ENCODE measurements at regions not wholly inside any gene's neighbourhood (a gene's known extent, or its start where the extent isn't known, plus 50 kb on each side); places are given as distances from the start of the nearest gene placed in this dataset.

- no peak for DNase-seq (ENCODE audit: low spot score)
These were observed 125.8 kb downstream of the NTMT2 start for GRCh38 chr1:170271430-170272161.

GRCh38 chr1:170273291-170274130 lies 127.8 kb downstream of the NTMT2 start:
- no peak for DNase-seq (ENCODE audit: low spot score)

DNA sequence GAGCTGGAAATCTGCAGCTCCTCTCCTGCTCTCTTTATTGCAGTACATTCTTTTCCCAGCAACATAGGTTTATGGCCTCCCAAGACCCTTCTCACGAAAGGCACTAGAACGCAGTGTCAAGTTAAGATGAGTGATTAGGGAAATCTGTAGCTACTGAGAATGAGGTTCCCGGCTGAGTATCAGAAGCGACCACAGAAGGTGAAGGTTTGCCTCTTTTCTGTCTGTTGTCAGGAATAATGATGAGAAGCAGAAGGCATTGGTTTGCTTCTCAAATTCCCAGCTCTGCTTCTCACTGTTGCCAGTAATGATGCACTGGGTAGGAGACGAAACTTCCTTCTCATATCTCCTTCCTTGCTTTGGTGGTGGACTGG lies 128.4 kb downstream of the NTMT2 start:
- no peak for DNase-seq (ENCODE audit: low spot score)

GRCh38 chr1:170277985-170278384 lies 132.2 kb downstream of the NTMT2 start:
- no peak for DNase-seq (ENCODE audit: low spot score)

- no peak for DNase-seq (ENCODE audit: low spot score)
These were observed 138.3 kb downstream of the NTMT2 start for GRCh38 chr1:170284016-170284415.

DNA sequence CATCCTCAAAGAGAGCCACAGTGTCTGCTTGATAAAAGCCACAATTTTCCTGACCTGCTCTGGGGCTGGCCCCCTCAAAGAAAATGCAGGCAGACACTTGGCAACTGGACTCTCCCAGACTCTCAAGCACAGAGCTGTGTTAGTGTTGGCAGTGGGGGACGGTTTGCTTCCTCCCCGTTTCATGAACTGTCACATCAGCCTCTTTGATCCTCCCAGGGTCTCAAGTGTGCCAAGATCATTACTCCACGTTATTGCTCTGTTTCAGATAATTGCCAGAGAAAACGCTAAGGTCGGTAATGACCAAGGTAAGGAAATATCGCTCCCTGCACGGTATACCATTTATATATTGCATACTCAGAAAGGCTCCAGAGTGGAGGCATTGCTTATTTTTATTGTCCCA lies 138.8 kb downstream of the NTMT2 start:
- no peak for DNase-seq (ENCODE audit: low spot score)

- no peak for DNase-seq (ENCODE audit: low spot score)
These were observed 139.2 kb downstream of the NTMT2 start for GRCh38 chr1:170284951-170285350.

DNA sequence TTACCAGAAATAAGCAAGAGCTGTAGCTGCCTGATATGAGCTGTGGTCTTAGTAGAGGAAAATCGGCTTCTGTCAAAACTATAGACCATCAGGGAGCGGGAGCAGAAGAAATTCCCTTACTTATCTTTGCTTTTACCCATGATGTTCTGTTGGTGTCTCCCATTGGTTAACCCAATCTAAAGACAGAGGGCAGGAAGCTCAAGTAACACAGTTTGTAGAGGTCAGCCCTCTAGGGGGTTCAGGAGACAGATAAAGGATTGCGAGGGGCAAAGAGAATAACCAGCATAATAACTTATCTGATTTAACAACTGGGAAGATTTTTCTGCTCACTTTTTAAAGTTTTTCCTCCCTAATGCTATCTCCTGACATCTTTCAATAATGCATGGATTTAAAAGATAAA lies 142.4 kb downstream of the NTMT2 start:
- no peak for DNase-seq (ENCODE audit: low spot score)

GRCh38 chr1:170290276-170290675 lies 144.5 kb downstream of the NTMT2 start:
- DNase-seq (ENCODE audit: low spot score): no peak

- DNase-seq (ENCODE audit: low spot score): no peak
These were observed 145.2 kb downstream of the NTMT2 start for GRCh38 chr1:170290991-170291390.

DNA sequence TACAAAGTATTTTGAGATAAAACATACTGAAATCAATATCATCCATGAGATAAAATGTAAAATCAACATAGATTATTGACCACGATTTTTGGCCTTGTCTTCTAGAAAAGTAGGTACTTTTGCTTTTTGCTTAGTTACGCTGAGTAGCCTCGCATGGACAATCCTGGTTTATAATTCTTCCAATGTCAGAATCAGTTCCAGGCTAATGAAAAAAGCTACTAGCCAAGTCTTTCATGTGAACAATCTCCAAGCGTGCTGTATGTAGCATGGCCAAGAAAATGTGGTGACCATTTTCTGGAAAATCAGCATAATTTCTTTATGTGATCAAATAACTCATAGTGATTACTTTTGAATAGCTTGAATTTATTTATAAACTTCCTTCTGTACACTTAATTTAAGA lies 145.8 kb downstream of the NTMT2 start:
- DNase-seq (ENCODE audit: low spot score): no peak

- DNase-seq (ENCODE audit: low spot score): no peak
These were observed 150.5 kb downstream of the NTMT2 start for GRCh38 chr1:170296211-170296610.

- no peak for DNase-seq (ENCODE audit: low spot score)
These were observed 150.9 kb downstream of the NTMT2 start for GRCh38 chr1:170296642-170297041.

DNA sequence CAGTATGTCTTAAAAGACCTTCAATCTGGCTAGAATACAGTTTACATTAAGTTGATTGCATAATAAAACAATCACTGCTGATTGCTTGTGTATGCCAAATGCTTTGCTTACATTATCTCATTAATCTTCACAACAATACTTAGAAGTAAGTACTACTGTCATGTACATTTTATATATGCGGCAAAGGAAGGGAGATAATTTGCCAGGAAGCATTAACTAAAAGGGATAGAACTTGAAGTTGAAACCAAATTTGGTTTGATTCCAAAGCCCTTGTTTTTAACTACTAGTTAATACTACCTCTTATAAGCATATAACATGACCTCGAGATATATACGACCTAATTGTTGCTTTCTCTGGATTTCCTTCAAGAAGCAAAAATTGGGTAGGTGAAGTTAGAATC lies 155.8 kb downstream of the NTMT2 start:
- DNase-seq (ENCODE audit: low spot score): no peak

DNA sequence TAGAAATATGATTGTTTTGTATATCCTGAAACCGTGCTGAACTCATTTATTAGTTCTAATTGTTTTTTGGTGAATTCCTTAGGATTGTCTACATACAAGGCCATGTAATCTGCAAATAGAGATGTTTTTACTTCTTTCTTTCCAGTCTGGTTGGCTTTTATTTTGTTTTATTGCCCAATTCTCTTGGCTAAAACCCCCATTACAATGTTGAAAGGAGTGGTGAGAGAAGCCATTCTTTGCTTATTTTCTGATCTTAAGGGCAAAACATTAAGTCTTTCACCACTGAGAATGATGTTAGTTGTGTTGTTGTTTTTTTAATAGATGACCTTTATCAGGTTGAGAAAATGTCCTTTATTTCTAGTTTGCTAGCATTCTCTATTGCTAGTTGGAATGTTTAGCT lies 157.3 kb downstream of the NTMT2 start:
- DNase-seq (ENCODE audit: low spot score): no peak

DNA sequence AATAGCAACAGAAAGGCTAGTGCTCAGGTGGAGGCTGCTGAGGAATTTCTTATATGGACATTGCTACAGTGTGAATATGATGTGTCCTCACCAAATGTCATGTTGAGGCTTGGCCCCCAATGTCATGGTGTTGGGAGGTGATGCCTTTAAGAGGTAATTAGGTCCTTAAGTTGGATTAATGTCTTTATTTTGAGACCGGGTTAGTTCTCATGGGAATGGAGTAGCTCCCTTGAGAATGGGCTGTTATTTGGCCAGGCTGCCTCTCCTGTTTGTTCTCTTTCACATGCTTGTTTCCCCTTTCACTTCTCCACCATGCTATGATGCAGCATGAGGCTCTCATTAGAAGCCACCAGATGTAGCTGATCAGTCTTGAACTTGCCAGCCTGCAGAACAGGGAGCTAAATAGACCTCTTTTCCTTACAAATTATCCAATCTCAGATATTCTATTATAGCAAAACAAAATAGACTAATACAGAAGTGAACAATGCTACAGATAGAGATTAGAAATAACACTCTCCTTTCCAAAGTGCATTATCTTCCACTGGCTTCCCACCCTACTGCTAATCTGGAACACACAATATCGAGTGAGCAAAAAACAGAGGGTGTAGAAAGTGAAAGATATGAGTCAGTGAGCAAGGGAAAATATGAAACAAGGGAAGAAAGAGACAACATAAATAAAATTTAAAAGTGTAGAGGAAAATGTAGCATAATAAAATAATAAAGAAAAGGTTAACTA lies 160.2 kb downstream of the NTMT2 start:
- DNase-seq (ENCODE audit: low spot score): no peak

GRCh38 chr1:170306513-170306910 lies 160.8 kb downstream of the NTMT2 start:
- DNase-seq (ENCODE audit: low spot score): no peak

- no peak for DNase-seq (ENCODE audit: low spot score)
These were observed 161.2 kb downstream of the NTMT2 start for GRCh38 chr1:170306948-170307347.

GRCh38 chr1:170307426-170307825 lies 161.7 kb downstream of the NTMT2 start:
- no peak for DNase-seq (ENCODE audit: low spot score)

- DNase-seq (ENCODE audit: low spot score): no peak
These were observed 163.7 kb downstream of the NTMT2 start for GRCh38 chr1:170309389-170310013.

- no peak for DNase-seq (ENCODE audit: low spot score)
These were observed 164.3 kb downstream of the NTMT2 start for GRCh38 chr1:170310014-170310405.

GRCh38 chr1:170310951-170311350 lies 165.2 kb downstream of the NTMT2 start:
- no peak for DNase-seq (ENCODE audit: low spot score)

All from HT-29 (cell line).